Activated T-helper 17 cell treated with anti-CD3 and anti-CD28 coated beads, Interleukin-2, amount 50 U/mL, for 72 hours (primary cell): ENCODE measurements at regions not wholly inside any gene's neighbourhood (a gene's known extent, or its start where the extent isn't known, plus 50 kb on each side); places are given as distances from the start of the nearest gene placed in this dataset.

Experiments
- ATAC-seq: fragments of 150-1000 bp; cut with Tn5 transposase; replicated peaks from 2 replicates; pipeline ENCODE4 v1.10.0; 2021; ENCODE audit warnings: mild to moderate bottlenecking, moderate library complexity
- H3K27ac Mint-ChIP-seq: one replicate; pipeline ENCODE4 v1.8.0; 2022; ENCODE audit warnings: mixed read lengths
- H3K27me3 Mint-ChIP-seq: one replicate; pipeline ENCODE4 v1.8.0; 2022; ENCODE audit warnings: mixed read lengths
- H3K36me3 Mint-ChIP-seq: one replicate; pipeline ENCODE4 v1.8.0; 2022; ENCODE audit warnings: low read depth, mild to moderate bottlenecking, mixed read lengths
- H3K4me1 Mint-ChIP-seq: one replicate; pipeline ENCODE4 v1.8.0; 2022; ENCODE audit warnings: mixed read lengths
- H3K4me3 Mint-ChIP-seq: one replicate; pipeline ENCODE4 v1.8.0; 2022; ENCODE audit warnings: mild to moderate bottlenecking, mixed read lengths
- H3K9me3 Mint-ChIP-seq: one replicate; pipeline ENCODE4 v1.8.0; 2022; ENCODE audit warnings: mixed read lengths

- H3K27me3 Mint-ChIP-seq = peaks cover 5% of the 10 kb centered on the region
- H3K36me3 Mint-ChIP-seq = no peaks in the 10 kb centered on the region
- no peak overlapping the region for H3K4me3 Mint-ChIP-seq
- no peaks in the 10 kb centered on the region for H3K4me1 Mint-ChIP-seq
- H3K9me3 Mint-ChIP-seq = no peaks in the 10 kb centered on the region
- no peak for ATAC-seq
- H3K27ac Mint-ChIP-seq = no peak overlapping the region
Observed at GRCh38 chr3:30945291-30945690, 50.8 kb upstream of the GADL1 start.

DNA sequence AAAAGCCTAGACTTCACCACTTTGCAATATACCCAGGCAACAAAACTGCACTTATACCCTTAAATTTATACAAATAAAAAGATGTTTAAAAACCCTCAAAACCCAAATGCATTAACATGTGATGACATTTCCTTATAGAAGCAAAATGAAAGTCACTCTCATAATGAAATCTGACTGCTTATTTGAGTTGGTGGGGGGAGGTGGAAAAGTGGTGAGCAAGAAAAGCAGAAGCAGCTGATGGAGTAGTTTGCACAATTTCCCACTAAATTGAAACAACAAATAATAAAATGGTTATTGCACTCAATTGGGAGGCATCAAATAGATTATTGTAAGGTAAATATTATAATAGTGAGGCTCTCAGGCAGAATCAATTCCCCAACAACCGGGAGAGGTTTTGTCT lies 54.0 kb upstream of the GADL1 start:
- ATAC-seq = no peak
- Mint-ChIP-seq H3K9me3 (no peaks in the 10 kb centered on the region), H3K36me3 (no peaks in the 10 kb centered on the region), H3K4me1 (no peaks in the 10 kb centered on the region), H3K27me3 (peaks cover 5% of the 10 kb centered on the region), H3K27ac (no peak overlapping the region), H3K4me3 (no peak overlapping the region)

DNA sequence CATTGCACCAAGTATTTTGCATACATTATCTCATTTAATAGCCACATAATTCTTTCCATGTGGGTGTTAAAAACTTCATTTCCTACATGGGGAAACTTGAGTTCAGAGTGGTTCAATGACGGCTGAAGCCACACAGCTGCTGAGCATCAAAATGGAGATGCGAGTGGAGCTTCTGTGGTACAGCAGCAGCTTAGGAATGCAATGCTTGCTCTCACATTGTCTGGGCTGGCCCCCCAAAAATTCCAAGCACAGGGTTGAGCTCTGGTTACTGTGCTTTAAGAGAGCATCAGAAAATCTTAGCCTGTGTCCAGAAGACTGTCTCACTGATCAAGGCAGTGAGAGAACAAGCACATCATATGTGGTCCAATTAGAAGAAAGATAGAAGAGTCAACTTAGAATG lies 57.4 kb upstream of the GADL1 start:
- Mint-ChIP-seq H3K4me1 (no peaks in the 10 kb centered on the region), H3K36me3 (no peaks in the 10 kb centered on the region), H3K9me3 (no peaks in the 10 kb centered on the region), H3K27ac (no peak overlapping the region), H3K27me3 (peaks cover 5% of the 10 kb centered on the region), H3K4me3 (no peak overlapping the region)
- ATAC-seq = no peak

DNA sequence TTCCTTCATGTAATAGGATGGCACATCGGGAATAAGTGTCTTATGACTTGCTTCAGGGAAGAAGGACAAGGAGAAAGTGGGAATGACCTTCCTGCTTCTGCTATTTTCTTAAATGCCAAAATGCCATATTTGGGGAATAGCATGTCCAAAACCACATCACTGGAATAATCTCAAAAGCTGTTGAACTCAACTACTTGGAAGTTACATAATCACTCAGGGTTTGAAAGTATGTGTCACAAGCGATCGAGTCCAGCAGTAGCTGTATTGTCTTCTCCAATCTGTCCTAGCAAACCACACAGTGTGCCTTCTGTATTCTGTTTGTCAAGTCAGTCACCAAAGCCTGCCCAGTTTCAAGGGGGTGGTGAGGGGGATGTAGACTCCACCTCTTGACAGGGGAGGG lies 58.3 kb upstream of the GADL1 start:
- Mint-ChIP-seq H3K9me3 (no peaks in the 10 kb centered on the region), H3K4me3 (no peak overlapping the region), H3K27me3 (peaks cover 3% of the 10 kb centered on the region), H3K36me3 (no peaks in the 10 kb centered on the region), H3K27ac (no peak overlapping the region), H3K4me1 (no peaks in the 10 kb centered on the region)
- no peak for ATAC-seq

- Mint-ChIP-seq H3K36me3 (no peaks in the 10 kb centered on the region), H3K27me3 (peaks cover 3% of the 10 kb centered on the region), H3K4me1 (no peaks in the 10 kb centered on the region), H3K4me3 (no peak overlapping the region), H3K27ac (no peak overlapping the region), H3K9me3 (peaks cover 5% of the 10 kb centered on the region)
- no peak for ATAC-seq
Observed at GRCh38 chr3:30954426-30954825, 60.0 kb upstream of the GADL1 start.

DNA sequence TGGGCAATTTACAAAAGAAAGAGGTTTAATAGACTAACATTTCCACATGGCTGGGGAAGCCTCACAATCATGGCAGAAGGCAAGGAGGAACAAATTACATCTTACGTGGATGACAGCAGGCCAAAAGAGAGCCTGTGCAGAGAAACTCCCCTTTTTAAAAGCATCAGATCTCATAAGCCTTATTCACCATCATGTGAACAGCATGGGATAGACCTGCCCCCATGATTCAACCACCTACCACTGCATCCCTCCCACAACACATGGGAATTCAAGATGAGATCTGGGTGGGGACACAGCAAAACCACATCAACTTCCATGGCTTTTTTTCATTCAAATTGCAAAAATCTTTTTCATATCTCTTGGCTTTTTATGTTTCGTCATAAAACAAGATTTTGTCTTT lies 67.6 kb upstream of the GADL1 start:
- Mint-ChIP-seq H3K9me3 (peaks cover 8% of the 10 kb centered on the region), H3K4me1 (peaks cover 6% of the 10 kb centered on the region), H3K36me3 (no peaks in the 10 kb centered on the region), H3K27me3 (peaks cover 13% of the 10 kb centered on the region), H3K4me3 (no peak overlapping the region), H3K27ac (no peak overlapping the region)
- ATAC-seq = no peak

GRCh38 chr3:30962493-30962892 lies 68.0 kb upstream of the GADL1 start:
- peaks cover 13% of the 10 kb centered on the region for H3K27me3 Mint-ChIP-seq

GRCh38 chr3:30963223-30963722 lies 68.8 kb upstream of the GADL1 start:
- Mint-ChIP-seq H3K4me3 (no peak overlapping the region), H3K4me1 (peaks cover 6% of the 10 kb centered on the region), H3K27ac (no peak overlapping the region), H3K27me3 (peaks cover 17% of the 10 kb centered on the region), H3K36me3 (no peaks in the 10 kb centered on the region), H3K9me3 (peaks cover 8% of the 10 kb centered on the region)
- no peak for ATAC-seq

More at GRCh38 chr3:30962493-30962892, 68.0 kb upstream of the GADL1 start:
- H3K27ac Mint-ChIP-seq = no peak overlapping the region
- H3K36me3 Mint-ChIP-seq = no peaks in the 10 kb centered on the region
- H3K4me1 Mint-ChIP-seq = peaks cover 6% of the 10 kb centered on the region
- H3K4me3 Mint-ChIP-seq = no peak overlapping the region
- ATAC-seq = no peak
- H3K9me3 Mint-ChIP-seq = peaks cover 8% of the 10 kb centered on the region

DNA sequence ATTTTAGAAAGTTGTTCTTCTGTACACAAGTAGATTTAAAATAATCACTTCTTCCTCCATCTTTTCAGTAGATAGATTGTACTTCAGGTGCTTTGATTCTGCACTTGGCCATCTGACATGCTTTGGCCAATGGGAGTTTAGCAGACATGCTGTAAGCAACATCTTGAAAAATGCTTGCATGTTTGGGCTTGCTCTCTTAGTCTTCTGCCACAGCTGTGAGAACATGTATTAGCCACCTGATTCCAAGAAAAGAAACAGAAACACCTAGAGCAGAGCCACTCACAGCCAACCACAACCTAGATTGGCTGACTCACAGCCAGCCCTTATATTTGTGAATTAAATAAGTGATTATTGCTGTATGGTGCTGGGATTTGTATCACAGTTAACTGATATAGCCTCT lies 70.2 kb upstream of the GADL1 start:
- Mint-ChIP-seq H3K36me3 (no peaks in the 10 kb centered on the region), H3K4me1 (peaks cover 6% of the 10 kb centered on the region), H3K4me3 (no peak overlapping the region), H3K27me3 (peaks cover 17% of the 10 kb centered on the region), H3K9me3 (peaks cover 3% of the 10 kb centered on the region), H3K27ac (no peak overlapping the region)
- peak; percentile 100 for ATAC-seq

- Mint-ChIP-seq H3K36me3 (no peaks in the 10 kb centered on the region), H3K27me3 (peaks cover 17% of the 10 kb centered on the region), H3K27ac (no peak overlapping the region), H3K9me3 (peaks cover 3% of the 10 kb centered on the region), H3K4me1 (peaks cover 11% of the 10 kb centered on the region), H3K4me3 (no peak overlapping the region)
- no peak for ATAC-seq
Observed at GRCh38 chr3:30966896-30967295, 72.4 kb upstream of the GADL1 start.

GRCh38 chr3:30970183-30970582 lies 75.7 kb upstream of the GADL1 start:
- Mint-ChIP-seq H3K36me3 (no peaks in the 10 kb centered on the region), H3K9me3 (no peaks in the 10 kb centered on the region), H3K4me3 (no peak overlapping the region), H3K4me1 (peaks cover 5% of the 10 kb centered on the region), H3K27ac (no peak overlapping the region), H3K27me3 (peaks cover 12% of the 10 kb centered on the region)
- ATAC-seq = no peak

DNA sequence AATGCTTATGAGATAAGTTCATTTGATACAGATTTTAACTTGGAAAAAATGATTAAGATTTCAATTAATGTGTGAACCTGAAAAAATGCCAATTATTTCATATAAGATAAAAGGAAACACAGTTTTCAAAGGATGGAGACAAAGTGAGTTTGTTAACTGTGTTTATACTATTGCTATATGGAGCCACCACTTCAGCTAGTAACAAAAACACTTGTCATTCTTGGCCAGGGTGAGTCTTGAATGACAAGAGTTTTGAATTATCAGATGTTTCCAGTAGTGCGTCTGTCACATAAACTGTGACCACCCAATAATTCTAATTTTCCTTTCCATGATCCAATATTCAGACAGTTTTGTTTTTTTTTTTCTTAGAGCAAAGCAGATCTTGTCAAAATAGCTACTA lies 78.0 kb upstream of the GADL1 start:
- no peak overlapping the region for H3K4me3 Mint-ChIP-seq
- H3K27ac Mint-ChIP-seq = no peak overlapping the region
- H3K27me3 Mint-ChIP-seq = peaks cover 4% of the 10 kb centered on the region
- ATAC-seq = no peak
- no peaks in the 10 kb centered on the region for H3K9me3 Mint-ChIP-seq
- no peaks in the 10 kb centered on the region for H3K36me3 Mint-ChIP-seq
- H3K4me1 Mint-ChIP-seq = peaks cover 5% of the 10 kb centered on the region

DNA sequence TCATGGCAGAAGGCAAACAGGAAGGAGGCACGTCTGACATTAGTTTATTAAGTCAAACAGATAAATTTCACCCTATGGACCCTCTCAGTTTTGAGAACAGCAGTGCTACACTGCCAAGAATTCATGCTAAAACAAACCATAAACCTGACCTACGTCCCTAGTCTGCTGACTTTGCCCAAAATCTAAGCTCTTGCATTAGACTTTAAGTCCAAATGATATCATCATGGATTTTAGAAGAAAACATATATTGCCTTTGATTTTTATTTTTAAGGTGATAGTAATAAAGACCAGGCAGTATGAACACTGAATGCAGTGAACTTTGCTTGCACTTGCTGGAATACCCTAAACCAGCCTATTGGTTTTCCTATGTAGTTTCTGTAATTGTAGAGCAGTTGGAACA lies 79.6 kb upstream of the GADL1 start:
- H3K9me3 Mint-ChIP-seq = no peaks in the 10 kb centered on the region
- H3K27me3 Mint-ChIP-seq = no peaks in the 10 kb centered on the region
- ATAC-seq = no peak
- no peak overlapping the region for H3K27ac Mint-ChIP-seq
- H3K4me1 Mint-ChIP-seq = peaks cover 5% of the 10 kb centered on the region
- no peaks in the 10 kb centered on the region for H3K36me3 Mint-ChIP-seq
- H3K4me3 Mint-ChIP-seq = no peak overlapping the region

GRCh38 chr3:30977592-30977991 lies 83.1 kb upstream of the GADL1 start:
- H3K4me3 Mint-ChIP-seq = no peak overlapping the region
- no peaks in the 10 kb centered on the region for H3K36me3 Mint-ChIP-seq
- no peaks in the 10 kb centered on the region for H3K27me3 Mint-ChIP-seq
- no peak for ATAC-seq
- H3K27ac Mint-ChIP-seq = no peak overlapping the region
- H3K9me3 Mint-ChIP-seq = no peaks in the 10 kb centered on the region
- no peaks in the 10 kb centered on the region for H3K4me1 Mint-ChIP-seq

- no peak for ATAC-seq
- Mint-ChIP-seq H3K27me3 (no peaks in the 10 kb centered on the region), H3K9me3 (no peaks in the 10 kb centered on the region), H3K4me1 (no peaks in the 10 kb centered on the region), H3K27ac (no peak overlapping the region), H3K36me3 (no peaks in the 10 kb centered on the region), H3K4me3 (no peak overlapping the region)
Observed at GRCh38 chr3:30980993-30981392, 86.5 kb upstream of the GADL1 start.

DNA sequence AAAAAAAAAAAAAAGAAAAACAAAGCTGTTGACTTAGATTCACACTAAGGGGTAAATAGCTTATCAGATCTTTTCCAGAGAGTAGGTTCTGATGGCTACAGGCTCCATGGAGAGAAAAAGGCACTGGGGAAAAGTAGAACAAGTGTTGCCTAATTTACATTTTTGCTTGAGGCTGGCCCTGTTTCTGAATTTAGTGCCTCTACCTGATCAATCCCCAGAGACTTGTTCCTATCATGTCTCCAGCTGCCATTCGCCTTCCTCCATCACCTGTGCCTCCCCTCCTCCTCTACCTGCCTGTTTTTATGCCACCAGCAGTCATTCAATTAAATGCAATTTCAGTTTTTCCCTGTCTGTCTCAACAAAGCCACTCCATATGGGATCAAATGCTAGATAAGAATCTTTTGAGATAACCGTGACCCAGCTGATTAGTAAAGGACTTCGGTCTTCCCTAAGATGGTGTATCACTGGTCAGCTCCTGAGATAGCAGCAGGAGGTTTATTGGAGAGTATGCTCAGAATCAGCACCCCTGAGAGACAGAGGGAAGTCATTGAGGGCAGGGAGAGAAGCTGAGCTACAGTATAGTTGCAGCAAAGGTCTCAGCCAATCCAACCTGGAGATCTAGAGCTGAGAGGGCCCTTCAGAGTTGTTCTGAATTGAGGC lies 88.1 kb upstream of the GADL1 start:
- no peaks in the 10 kb centered on the region for H3K4me1 Mint-ChIP-seq
- no peak overlapping the region for H3K27ac Mint-ChIP-seq
- no peaks in the 10 kb centered on the region for H3K9me3 Mint-ChIP-seq
- H3K36me3 Mint-ChIP-seq = no peaks in the 10 kb centered on the region
- H3K4me3 Mint-ChIP-seq = no peak overlapping the region
- no peak for ATAC-seq
- no peaks in the 10 kb centered on the region for H3K27me3 Mint-ChIP-seq
